ENCODE measurements at regions not wholly inside any gene's neighbourhood (a gene's known extent, or its start where the extent isn't known, plus 50 kb on each side); places are given as distances from the start of the nearest gene placed in this dataset.

DNA sequence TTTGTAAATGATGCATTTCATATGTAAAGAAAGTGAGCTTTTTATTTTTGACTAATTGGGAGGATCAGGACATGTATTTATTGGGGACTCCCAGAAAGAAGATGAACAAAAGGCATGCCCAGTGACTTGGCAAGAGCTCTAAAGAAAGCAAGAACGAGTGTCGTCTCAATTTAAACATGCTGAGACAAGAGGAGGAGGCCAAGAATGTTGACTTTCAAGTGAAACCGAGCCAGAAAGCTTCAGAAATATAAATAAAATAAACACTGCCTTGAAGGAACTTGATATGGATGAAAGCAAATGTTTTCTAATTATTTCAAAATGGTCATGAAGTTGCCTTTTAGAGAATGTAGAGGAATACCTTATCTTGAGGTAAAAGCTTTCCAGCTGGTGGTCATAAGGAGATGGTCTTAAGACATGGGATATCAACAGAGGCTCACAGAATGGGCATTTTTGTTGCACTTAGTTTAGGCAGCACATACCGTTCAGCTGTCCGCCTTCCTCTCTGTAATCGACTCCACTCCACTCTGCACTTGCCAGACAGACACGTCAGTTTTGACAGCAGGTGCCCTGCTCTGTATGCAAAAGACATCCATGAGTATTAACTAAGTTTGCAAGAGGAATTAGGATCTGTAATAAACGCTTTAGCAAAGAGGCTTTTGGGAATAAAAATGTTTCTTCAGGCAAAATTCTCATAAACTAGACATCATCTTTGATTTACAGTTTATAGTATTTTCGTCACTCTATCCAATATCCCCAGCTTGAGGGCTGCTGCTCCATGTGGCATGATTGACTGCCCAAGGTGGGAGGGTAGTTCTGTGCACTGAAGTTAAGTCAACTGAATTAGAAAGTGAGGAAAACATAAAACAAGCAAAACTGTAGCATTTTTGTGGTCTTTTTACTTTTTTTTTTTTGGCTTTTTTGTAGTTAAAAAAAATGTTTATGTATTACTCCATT lies 613.1 kb downstream of the PKHD1 start:
- TF ChIP-seq ZC3H10 (CRISPR knock-in tag; IDR thresholded peaks at IDR 0.05) (no peak), TOX (CRISPR knock-in tag; IDR thresholded peaks at IDR 0.05; ENCODE audit: borderline replicate concordance) (no peak), BACH2 (CRISPR knock-in tag; IDR thresholded peaks at IDR 0.05; ENCODE audit: borderline replicate concordance) (no peak), OSR1 (CRISPR knock-in tag; IDR thresholded peaks at IDR 0.05) (no peak), ZNF8 (CRISPR knock-in tag; IDR thresholded peaks at IDR 0.05) (no peak), ZNF565 (CRISPR knock-in tag; conservative IDR thresholded peaks at IDR 0.05; ENCODE audit: low read depth) (no peak), ARNTL (CRISPR knock-in tag; IDR thresholded peaks at IDR 0.05; ENCODE audit: borderline replicate concordance, low read depth) (no peak), ZNF70 (CRISPR knock-in tag; IDR thresholded peaks at IDR 0.05) (no peak), ZFP3 (CRISPR knock-in tag; IDR thresholded peaks at IDR 0.05) (no peak), ZFP30 (CRISPR knock-in tag; IDR thresholded peaks at IDR 0.05) (no peak), ISL1 (CRISPR knock-in tag; IDR thresholded peaks at IDR 0.05) (no peak), GLIS3 (CRISPR knock-in tag; IDR thresholded peaks at IDR 0.05) (no peak), CSDC2 (CRISPR knock-in tag; IDR thresholded peaks at IDR 0.05) (no peak)
- TF ChIP-seq, protein P1, sequence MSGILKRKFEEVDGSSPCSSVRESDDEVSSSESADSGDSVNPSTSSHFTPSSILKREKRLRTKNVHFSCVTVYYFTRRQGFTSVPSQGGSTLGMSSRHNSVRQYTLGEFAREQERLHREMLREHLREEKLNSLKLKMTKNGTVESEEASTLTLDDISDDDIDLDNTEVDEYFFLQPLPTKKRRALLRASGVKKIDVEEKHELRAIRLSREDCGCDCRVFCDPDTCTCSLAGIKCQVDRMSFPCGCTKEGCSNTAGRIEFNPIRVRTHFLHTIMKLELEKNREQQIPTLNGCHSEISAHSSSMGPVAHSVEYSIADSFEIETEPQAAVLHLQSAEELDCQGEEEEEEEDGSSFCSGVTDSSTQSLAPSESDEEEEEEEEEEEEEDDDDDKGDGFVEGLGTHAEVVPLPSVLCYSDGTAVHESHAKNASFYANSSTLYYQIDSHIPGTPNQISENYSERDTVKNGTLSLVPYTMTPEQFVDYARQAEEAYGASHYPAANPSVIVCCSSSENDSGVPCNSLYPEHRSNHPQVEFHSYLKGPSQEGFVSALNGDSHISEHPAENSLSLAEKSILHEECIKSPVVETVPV (CRISPR knock-in tag; IDR thresholded peaks at IDR 0.05) = no peak

Data from SK-N-SH treated with all-trans-retinoic acid at 6 μM for 48 hours (cell line).